H1 (cell line): ENCODE measurements at regions not wholly inside any gene's neighbourhood (a gene's known extent, or its start where the extent isn't known, plus 50 kb on each side); places are given as distances from the start of the nearest gene placed in this dataset.

ENCODE experiments used
- CTCF ChIP-seq, 3 experiments: IDR thresholded peaks; 1 replicate in 2 of 3; 2 replicates in 1 of 3; pipeline versions ENCODE4 v1.5.1 to v1.6.1; 2011; ENCODE audit warnings: low read length in 3 of 3, mild to moderate bottlenecking in 3 of 3, inconsistent platforms in 2 of 3, low read depth in 1 of 3, moderate library complexity in 1 of 3; ENCODE audit not compliant: insufficient read depth in 1 of 3; ENCODE audit errors: control extremely low read depth in 1 of 3
- FOSL1 ChIP-seq: IDR thresholded peaks from 2 replicates; pipeline ENCODE4 v1.6.1; 2011; ENCODE audit warnings: mild to moderate bottlenecking, low read depth, low read length, moderate library complexity; ENCODE audit not compliant: insufficient read depth
- PHF8 ChIP-seq: fragments of 200-600 bp; sonication (generic); conservative IDR thresholded peaks from 2 replicates; pipeline ENCODE4 v1.7.1; 2012; ENCODE audit warnings: low read depth, mild to moderate bottlenecking, inconsistent platforms, low read length, moderate library complexity
- POLR2AphosphoS5 ChIP-seq: IDR thresholded peaks from 2 replicates; pipeline ENCODE4 v1.6.1; 2011; ENCODE audit warnings: low read depth, low read length
- ZNF274 ChIP-seq: IDR thresholded peaks from 2 replicates; pipeline ENCODE4 v1.7.0; 2012; ENCODE audit warnings: low read length, borderline replicate concordance; ENCODE audit errors: extremely low read depth

GRCh38 chr4:129842096-129842495 lies 746.1 kb downstream of the C4orf33 start:
- TF ChIP-seq POLR2AphosphoS5: no peak
- no peak for TF ChIP-seq FOSL1
- TF ChIP-seq CTCF (IDR thresholded peaks at IDR 0.05; ENCODE audit: control extremely low read depth in 1 of 3, insufficient read depth in 1 of 3, low read depth in 1 of 3, low read length in 3 of 3): no peak
- no peak for TF ChIP-seq ZNF274
- no peak for TF ChIP-seq PHF8
